HG02642 (cell line): ENCODE measurements at regions not wholly inside any gene's neighbourhood (a gene's known extent, or its start where the extent isn't known, plus 50 kb on each side); places are given as distances from the start of the nearest gene placed in this dataset.

Source experiments
- ATAC-seq: cut with Tn5 transposase; IDR thresholded peaks from one replicate; pipeline ENCODE4 v1.9.1; 2021; ENCODE audit warnings: mild to moderate bottlenecking; ENCODE audit not compliant: unreplicated experiment, poor library complexity

DNA sequence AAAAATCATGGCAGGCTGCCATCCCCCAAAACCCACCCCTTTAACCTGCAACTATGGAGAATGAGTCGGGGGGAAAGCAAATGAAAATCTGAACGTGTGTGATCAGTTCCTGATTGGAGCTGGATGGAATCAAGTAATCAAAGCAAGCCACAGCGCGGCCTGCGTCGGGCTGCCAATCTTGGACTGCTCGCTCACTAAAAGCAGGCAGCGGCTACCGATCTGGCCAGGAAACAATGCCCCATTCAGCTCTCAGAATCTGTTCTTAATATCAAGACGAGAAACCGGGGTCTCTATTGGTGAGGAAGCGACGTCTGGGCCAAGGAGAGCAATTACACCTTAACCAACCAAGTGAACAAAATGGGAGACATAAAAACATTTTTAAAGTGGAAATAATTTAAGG, 472.2 kb downstream of the SOX6 start:
- no peak for ATAC-seq

DNA sequence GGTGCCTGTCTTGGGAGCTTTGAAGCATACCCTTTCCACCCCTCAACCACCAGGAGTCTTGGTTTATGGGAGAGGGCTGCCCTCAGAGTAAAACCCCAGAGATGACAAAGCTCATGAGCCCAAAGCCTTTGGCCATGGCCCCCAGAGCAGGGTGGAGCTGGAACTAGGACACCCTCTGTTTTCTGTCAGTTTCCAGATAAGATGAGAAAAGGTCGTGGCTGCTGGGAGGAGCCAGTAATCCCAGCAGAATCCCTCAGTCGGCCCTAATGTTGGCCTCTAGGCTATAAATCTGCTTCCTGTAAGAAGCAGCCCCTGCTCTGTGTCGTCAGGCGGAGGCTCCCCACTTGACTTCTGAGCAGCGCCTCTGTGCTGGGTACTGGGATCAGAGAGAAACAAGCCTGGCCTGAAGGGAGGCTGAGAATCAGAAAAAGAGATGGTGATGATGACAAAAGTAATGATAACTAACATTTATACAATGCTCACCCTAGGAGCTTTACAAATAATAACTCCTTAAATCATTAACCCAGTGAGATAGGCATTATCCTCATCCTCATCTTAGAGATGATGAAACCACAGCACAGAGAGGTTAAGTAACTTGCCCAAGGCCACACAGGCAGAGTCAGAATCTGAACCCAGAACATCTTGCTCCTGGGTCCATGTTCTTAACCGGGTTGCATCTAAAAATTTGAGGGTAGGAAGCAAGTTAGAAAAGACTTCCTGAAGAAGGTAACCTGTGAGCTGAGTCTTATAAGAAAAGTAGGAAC, 471.4 kb downstream of the SOX6 start:
- ATAC-seq, result no peak

DNA sequence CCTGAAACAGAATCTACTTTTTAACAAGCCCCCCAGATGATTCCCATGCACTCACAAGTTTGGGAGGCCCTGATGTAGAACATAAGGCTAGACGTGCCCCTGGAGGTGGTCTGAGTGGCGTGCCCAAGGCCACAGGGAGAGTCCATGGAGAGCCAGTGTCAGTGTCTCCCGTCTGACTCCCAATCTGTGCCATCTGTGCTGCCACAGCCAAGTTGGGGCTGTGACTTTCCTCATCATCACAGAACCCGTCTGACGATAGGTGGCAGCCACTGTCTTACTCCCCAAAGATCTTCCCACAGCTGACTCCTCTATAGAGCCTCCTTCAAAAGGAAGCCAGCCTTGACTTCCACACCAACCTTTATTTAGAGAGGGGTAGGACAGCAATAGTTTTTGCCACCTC, 470.5 kb downstream of the SOX6 start:
- ATAC-seq, result no peak

DNA sequence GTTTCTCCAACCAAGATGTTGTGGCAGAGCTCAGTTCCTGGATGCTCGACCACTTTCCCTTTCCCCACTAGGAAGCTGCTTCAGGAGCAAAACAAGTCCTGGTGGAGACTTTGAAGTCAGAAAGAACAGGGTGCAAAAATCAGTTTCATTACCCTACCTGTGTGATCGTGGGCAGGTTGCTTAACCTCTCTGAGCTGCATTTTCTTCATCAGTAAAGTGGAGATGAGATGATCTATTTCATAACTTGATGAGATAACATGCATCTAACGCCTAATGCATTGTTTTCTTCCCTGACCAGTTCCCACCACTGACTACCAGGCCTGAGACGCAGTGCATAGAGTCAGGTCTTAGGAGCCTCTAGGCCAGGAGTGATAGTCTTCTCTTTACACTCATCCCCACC, 470.0 kb downstream of the SOX6 start:
- no peak for ATAC-seq

DNA sequence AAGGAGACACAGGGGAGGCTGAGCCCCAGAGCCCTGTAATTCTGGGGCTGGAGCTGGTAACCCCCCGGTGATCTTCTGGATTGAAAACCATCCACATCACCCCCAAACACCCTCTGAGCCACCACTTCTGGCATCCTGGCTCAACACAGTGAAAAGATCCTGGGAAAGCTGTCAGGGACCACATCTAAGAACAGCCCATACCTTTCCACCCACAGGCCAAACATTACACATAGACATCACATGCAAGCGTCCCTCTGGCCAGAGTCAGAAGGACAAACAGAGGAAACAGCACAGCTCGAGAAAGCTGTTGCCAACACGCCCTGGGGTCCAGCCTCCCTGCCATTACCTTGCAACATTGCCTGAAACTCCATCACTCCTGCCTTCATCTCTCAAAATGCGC, 469.5 kb downstream of the SOX6 start:
- no peak for ATAC-seq

DNA sequence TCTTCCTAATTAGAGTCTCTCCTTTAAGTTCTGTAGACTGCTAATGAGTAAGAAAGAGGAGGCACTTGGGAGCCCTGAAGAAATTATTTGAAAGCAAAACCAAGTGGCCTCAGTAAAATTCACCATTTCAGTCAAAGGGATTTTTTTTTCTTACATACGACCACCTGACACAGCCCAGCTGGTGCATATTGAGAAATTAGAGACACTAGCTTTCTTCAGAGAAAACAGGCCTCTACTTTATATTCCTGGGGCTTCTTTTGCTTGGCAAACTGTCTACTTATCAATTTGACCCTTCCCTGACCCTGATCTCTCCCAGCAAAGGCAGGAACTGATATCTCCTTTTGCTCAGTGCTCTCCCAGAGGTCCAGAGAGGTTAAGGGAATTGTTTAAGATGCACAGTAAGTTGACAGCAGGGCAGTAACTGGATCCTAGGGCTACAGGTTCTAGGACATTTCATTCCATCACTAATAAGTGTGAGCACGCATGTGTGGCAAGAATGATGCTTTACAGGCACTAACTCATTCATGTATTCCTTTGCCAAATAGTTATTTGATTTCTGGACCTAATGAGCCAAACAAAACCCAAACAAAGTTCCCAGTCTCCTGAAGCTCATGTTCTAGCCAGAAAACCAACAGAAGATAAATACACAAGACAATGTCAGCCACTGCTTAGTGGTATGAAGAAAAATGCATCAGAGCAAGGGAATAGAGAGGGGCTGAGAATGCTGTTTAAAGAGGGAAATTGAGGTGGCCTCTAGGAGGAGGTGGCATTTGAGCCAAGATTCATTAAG, 467.6 kb downstream of the SOX6 start:
- no peak for ATAC-seq

DNA sequence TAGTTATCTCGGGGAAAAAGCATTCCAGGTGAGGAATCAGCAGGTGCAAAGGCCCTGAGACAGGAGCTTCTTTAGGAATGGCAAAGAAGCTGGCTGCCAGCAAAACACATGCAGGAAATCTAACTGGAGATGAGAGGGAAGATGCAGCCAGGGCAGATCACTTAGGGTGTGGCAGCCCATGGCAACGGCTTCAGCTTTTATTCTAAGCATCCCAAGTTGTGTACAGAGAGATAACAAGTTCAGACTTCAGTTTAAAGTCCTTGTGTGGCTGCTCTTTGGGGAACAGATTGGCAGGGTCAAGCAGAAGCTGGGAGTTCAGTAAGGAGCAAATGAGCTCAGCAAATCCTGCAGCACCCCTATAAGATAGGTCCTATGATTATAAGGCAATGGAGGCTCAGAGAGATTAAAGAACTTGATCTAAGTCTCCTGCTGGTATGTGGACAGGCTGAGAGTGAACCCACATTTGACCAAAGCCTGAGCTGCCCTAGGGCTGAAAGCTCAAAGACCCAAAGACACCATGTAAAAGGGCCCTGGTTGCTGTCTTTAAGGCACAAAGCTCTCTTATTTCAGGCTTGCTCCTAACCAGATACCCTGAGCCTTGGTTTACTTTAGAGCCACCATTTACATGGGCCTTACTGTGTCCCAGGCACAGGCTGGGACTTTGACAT, 466.8 kb downstream of the SOX6 start:
- ATAC-seq, result no peak

DNA sequence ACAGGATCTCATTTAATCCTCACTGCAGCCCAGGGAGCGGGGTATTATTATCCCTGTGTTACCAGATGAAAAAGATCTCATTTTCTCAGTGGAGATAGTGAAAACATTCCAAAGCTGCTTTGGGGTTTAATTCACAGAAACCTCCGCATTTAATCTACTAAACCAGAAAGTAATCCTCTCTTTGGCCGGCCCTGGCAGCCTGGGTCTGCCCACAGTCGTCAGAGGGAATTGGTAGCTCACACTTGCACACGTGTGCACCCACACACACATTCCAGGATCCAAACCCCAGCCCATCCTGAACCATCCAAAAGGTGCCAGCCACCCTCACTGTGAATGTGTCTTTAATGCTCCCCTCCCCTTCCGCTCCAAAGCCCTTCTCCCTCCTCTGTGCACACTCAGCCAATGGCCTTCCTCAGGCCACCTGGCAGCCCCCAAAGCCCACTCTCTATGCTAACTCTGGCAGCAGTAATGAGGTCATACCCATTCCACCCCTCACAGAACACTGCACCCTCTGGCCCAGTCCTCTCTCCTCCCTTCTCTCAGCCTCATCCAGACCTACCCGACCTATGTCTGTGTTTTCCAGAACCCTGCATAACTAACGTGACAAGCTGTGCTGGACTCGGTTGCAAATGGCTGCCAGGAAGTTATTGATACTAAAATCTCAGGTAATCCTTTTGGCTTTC, 466.2 kb downstream of the SOX6 start:
- no peak for ATAC-seq

DNA sequence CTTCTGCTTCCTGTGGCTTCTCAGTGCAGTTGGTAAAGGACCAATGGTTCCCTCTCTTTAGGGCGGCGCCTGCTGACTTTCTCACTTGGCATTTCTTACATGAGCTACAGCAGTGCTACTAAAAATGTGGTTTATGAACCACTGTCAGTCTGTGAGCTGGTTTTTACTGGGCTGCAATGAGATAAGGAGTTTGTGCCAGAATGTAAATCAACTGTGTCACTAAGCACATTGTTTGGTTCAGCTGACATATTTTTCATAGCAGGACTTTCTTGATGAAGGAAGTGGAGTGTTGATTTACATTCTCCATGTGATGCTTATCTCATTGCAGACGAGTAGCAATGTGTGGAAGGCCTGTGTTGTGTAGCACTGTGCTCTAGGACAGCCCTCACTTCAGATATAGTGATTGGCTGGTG, 463.3 kb downstream of the SOX6 start:
- no peak for ATAC-seq

DNA sequence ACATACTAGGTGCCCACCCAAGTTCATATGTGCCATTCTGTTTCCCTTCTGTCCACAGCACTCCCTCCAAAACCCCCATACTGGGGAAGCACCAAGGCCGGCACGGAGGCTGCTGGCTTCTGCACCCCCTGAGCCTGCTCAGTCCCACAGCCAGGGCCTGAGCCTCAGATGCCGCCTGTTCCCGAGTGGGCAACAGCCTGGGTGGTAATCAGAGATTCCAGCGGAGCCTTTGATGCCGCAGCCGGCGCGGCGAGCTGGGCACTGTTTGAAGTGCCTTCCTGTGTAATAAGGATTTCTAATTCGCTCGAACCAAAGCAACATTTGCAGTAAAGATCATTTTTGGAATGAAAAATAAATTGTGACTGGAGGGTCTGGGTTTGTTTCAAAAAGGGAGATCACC, 460.3 kb downstream of the SOX6 start:
- ATAC-seq, result no peak

DNA sequence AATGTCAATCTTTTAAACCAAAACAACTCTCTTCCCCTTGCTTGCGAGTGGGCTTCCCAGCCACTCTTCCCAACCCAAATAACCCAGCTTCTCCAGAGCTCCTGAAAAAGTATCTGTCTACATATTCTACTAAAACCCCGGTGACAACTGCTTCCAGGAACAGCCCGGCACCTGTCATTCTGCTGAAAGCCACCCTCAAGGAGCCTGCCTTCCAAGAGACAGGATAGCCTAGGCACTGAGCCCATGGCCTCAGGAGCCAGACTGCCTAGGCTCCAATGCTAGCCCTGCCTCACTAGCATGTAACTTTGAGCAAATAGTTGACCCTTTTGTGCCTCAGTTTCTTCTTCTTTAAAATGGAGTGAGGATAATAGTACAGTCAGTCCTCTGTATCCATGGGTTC, 459.8 kb downstream of the SOX6 start:
- no peak for ATAC-seq

DNA sequence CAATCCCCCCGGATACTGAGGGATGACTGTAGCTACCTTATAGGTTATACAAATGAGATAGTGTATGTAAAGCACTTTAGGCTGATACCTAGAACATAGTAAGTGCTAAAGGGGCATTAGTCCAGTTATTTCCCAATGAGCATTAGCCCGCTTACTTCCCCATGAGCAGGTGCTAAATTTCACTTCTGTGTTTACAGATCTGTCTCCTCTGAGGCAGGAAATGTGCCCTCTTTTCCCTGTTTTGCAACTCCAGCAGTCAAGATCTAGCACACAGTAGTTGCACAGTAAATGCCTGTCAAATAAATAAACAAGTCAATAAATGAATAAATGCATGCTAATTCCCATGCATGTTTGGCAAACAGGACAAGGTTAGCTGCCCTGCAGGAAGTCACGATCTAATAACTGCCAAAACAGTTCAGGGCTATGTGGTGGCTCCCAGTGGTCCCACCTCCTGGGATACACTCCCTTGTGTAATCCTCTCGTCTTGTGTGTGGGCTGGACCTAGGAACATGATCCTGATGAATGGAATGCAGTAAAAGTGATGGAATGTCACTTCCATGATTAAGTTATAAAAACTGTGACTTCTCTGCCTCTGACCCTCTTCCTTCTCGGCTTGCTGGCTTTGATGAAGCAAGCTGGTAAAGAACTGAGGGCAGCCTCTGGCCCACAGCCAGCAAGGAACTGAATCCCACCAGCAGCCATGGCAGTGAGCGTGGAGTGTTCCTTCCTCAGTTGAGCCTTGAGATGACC, 459.0 kb downstream of the SOX6 start:
- no peak for ATAC-seq

DNA sequence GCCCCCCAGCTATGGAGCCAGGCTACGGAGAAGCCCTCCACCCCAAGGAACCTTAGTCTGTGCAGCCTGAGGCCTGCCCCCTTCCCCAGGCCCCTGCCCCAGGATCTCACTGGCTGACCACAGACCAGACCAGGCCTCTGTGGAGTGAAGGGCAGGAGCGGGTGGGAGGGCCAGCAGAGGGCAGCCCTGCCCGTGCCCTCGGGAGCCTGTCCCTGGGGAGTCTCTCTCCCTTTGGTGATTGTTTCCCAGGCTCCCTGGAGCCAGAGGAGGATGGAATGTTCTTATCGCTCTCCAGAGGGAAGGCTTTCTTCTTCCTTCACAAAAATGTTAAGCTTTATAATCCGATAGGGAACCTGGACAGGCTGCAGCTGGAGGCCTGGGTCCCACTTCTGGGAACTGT, 455.3 kb downstream of the SOX6 start:
- no peak for ATAC-seq

DNA sequence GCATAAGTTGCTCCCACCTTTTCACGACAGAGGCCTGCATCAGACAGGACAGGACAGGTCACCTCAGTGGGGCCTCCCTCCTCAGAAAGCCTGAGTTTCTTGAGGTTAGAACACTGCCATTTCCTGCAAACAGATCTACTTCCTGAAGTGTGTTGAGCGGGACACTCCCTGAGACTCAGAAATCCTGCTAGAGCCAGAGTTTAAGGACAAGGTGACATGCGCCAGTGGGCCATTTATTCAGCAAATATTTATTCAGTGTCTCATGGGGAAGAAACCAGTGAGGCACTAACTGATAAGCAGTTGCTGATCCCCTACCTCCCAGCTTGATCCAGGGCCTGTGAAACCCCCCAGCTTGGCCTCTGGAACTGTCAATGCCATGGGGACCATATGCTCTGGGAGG, 454.6 kb downstream of the SOX6 start:
- no peak for ATAC-seq

DNA sequence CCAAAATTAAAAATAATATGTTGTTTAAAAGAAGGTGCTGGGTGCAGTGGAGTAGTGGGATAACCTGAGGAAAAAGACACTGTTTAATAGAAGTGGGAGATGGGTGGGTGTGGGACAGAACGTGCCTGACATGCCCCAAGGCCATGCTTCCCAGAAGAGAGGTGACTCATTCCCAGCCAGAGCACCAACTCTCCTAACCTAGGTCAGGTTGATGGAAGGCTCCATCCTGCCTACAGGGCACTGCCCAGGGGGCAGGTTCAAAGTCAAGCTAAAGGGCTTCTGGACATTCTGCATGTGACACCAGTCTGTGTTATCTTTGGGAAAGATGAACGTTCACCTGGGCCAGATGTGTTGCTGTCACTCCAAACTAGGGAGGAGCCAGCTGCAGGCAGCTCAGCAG, 453.1 kb downstream of the SOX6 start:
- ATAC-seq, result no peak

DNA sequence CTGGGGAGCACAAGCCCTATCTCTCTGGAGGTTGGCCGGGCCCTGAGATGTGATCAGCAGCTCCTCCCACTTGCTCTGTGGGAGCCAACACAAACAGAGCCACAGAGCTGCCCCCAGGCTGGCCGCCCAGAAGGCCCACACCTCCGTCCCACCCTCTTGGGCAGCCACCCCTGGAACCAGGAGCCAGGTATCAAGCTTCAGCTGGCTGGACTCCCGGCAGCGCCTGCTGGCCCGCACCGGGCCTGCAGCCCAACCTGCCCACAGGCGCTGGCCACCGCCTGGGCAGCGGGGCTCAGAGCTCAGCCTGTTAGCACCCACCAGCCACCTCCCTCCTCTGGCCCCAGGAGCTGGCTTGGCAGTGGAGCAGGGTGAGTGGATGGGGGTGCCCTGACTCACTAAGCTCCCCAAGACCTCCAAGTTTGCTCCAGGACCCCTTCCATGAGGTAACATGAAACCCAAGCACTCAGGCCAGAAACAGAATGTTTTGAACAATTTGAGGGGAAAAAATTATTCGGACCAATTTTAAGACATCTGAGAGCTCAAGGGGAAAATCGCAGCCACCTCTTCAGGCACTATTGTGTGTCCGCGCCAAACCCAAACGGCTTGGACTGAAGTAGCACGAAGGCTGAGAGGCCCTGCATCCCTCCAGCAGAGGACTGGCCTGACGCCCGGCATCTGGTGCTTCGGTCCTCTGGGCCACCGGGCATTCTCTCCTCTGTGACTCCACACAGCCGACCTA, 450.8 kb downstream of the SOX6 start:
- ATAC-seq, result no peak

DNA sequence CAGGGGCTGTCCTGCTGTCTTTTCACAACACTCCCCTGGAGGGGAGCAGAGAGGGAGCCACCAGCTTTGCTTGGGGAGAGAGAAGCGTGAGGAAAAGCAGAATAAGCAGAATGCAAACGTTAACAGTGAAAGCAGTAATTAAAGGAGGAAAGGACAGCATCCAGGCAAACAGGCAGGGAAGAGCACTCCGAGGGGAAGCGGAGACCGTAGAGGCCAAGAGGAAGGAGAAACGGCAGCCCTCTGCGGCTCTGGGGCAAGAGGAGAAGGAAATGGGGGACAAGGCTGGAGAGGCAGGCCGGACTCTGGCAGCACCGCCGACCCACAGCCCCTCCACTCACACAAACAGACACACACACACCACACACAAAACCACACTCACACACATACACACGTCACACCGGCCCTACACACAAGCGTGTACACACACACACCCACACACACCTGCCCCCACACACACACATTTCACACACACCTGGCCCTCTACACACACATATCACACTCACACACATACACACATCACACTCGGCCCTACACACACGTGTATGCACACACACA, 449.8 kb downstream of the SOX6 start:
- ATAC-seq, result no peak

DNA sequence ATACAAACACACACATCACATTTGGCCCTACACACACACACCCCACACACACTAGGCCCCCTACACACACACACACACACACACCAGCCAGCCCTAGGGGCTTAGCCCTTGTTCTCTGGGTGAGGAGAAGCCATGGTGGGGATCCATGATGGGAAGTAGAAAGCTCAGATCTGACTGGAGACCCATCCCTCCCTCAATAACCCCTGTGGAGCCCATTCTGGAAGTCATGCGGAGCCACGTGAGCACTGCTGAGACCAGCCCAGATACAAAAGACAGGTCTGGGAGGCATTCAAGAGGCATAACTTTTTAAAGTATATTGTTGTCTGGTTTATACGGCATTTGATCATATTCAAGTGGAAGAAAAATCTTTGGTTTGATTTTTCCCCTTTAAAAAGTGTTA, 448.5 kb downstream of the SOX6 start:
- no peak for ATAC-seq

DNA sequence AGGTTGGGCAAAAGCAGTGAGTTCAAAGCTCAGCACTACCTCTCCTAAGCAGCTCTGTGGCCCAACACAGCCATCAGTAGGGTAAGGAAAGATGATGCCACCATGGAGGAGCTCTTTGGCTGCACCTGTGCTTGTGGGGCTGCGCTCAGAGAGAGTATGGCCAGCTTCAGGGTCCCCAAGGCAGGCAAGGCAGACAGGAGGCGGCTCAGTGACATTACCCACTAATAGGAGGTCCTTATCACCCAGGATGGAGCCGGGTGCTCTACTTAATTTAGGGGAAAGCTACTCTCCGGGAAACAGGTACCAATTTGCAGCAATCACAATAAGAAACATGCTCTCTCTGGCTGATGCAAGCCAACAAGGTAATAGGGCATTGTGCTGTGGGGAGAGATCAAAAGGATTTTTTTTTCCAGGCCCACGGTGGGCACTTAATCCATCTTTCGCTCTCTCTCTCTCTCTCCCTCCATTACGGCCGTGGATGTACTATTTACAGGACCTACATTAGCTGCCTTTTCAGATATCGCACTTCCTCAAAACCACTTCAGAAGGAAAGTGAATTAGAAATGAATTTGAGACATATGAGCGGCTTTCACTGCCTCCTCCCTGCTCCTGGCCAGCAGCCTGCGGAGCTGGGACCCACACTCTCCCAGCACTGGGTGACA, 446.3 kb downstream of the SOX6 start:
- ATAC-seq, result no peak
